ENCODE measurements at regions not wholly inside any gene's neighbourhood (a gene's known extent, or its start where the extent isn't known, plus 50 kb on each side); places are given as distances from the start of the nearest gene placed in this dataset.

GRCh38 chr4:11250510-11250909 is 178.2 kb downstream of the HS3ST1 start:
- Histone ChIP-seq H3K4me1 (ENCODE audit: control insufficient read depth in 2 of 2, insufficient read depth in 2 of 2, low read length in 1 of 2) (no peaks in the 10 kb centered on the region), H3K4me3 (ENCODE audit: low read depth in 1 of 2, low read length in 2 of 2) (no peak overlapping the region), H3K36me3 (ENCODE audit: control insufficient read depth in 2 of 2, insufficient read depth in 2 of 2, low read length in 1 of 2) (no peaks in the 10 kb centered on the region), H3K27ac (ENCODE audit: low read depth in 2 of 2, low read length in 1 of 2) (no peak overlapping the region), H3K9me3 (ENCODE audit: control insufficient read depth in 2 of 2, insufficient read depth in 1 of 2, low read depth in 1 of 2, low read length in 1 of 2) (no peaks in the 10 kb centered on the region), H3K27me3 (ENCODE audit: control insufficient read depth in 1 of 2, insufficient read depth in 2 of 2, low read length in 2 of 2) (no peaks in the 10 kb centered on the region)

DNA sequence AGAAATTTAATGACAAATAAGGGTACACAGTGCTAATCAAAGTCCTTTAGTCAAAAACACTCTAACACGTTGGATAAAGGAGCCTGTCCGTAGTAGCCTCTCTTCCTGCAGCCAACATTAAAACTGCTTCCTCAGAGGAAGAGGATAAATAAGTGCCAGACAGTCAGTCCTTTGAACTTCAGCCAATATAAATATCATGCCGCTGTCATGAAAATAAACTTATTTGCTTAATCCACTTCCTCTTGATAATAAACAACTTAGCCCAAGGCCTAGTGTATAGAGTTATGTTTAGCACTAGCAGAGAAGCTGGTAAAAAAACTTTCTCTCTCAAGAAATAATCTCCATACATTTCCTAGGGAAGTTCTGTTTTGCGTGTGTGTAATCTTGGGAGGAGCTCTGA is 196.7 kb downstream of the HS3ST1 start:
- Histone ChIP-seq H3K4me1 (ENCODE audit: control insufficient read depth in 2 of 2, insufficient read depth in 2 of 2, low read length in 1 of 2) (no peaks in the 10 kb centered on the region), H3K36me3 (ENCODE audit: control insufficient read depth in 2 of 2, insufficient read depth in 2 of 2, low read length in 1 of 2) (no peaks in the 10 kb centered on the region), H3K27ac (ENCODE audit: low read depth in 2 of 2, low read length in 1 of 2) (no peak overlapping the region), H3K9me3 (ENCODE audit: control insufficient read depth in 2 of 2, insufficient read depth in 1 of 2, low read depth in 1 of 2, low read length in 1 of 2) (peaks cover 2% of the 10 kb centered on the region in 2 donors), H3K27me3 (ENCODE audit: control insufficient read depth in 1 of 2, insufficient read depth in 2 of 2, low read length in 2 of 2) (no peaks in the 10 kb centered on the region), H3K4me3 (ENCODE audit: low read depth in 1 of 2, low read length in 2 of 2) (no peak overlapping the region)
- 24 to 27% methylated on average over 4 of the region's 4 CpGs for WGBS, 2 donors

- Histone ChIP-seq H3K9me3 (ENCODE audit: control insufficient read depth in 2 of 2, insufficient read depth in 1 of 2, low read depth in 1 of 2, low read length in 1 of 2) (peaks cover 2% of the 10 kb centered on the region in 2 donors), H3K4me1 (ENCODE audit: control insufficient read depth in 2 of 2, insufficient read depth in 2 of 2, low read length in 1 of 2) (no peaks in the 10 kb centered on the region), H3K27ac (ENCODE audit: low read depth in 2 of 2, low read length in 1 of 2) (no peak overlapping the region), H3K4me3 (ENCODE audit: low read depth in 1 of 2, low read length in 2 of 2) (no peak overlapping the region), H3K27me3 (ENCODE audit: control insufficient read depth in 1 of 2, insufficient read depth in 2 of 2, low read length in 2 of 2) (no peaks in the 10 kb centered on the region), H3K36me3 (ENCODE audit: control insufficient read depth in 2 of 2, insufficient read depth in 2 of 2, low read length in 1 of 2) (no peaks in the 10 kb centered on the region)
- WGBS, 2 donors, result 94 to 95% methylated on average over 2 of the region's 2 CpGs
Observed at GRCh38 chr4:11230866-11231265, 197.8 kb downstream of the HS3ST1 start.

DNA sequence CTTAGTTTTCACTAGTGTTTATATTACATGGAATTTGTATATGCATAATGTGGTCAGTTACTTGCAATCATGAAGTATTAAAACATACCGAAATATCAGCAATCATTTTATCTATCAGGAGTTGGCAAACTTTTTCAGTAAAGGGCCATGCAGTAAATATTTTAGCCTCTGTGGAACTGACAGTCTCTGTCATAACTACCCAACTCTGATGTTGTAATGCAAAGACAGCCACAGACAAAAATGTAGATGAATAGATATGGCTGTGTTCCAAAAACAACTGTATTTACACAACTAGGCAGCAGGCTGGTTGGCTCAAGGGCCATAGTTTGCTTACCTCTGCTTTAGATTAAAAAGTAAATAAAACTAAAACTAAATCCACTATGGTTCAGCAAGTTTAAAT is 200.2 kb downstream of the HS3ST1 start:
- 55 to 58% methylated on average over 1 of the region's 1 CpG for WGBS, 2 donors

DNA sequence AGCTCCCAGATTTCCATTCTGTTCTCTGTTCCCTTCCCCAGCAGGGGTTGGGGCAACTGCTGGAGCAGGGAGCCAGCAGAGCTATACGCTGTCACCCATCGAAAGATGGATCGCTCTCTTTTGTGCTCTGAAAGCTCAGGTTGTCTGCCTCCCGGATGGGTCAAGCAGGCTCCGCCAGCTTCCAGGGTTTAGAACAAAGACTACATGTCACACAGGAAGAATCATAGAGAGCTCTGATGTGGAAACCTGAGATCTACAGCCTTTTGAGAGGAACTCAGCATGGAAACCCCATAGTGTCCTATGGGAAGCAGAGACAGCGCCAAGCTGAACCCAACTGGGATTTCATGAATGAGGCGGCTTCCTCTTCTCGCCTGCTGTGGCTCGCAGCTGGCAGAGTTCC is 205.4 kb downstream of the HS3ST1 start:
- H3K4me1 ChIP-seq (ENCODE audit: control insufficient read depth in 2 of 2, insufficient read depth in 2 of 2, low read length in 1 of 2), result no peaks in the 10 kb centered on the region
- no peak overlapping the region for H3K4me3 ChIP-seq (ENCODE audit: low read depth in 1 of 2, low read length in 2 of 2)
- H3K27ac ChIP-seq (ENCODE audit: low read depth in 2 of 2, low read length in 1 of 2), result no peak overlapping the region
- no peaks in the 10 kb centered on the region for H3K27me3 ChIP-seq (ENCODE audit: control insufficient read depth in 1 of 2, insufficient read depth in 2 of 2, low read length in 2 of 2)
- H3K36me3 ChIP-seq (ENCODE audit: control insufficient read depth in 2 of 2, insufficient read depth in 2 of 2, low read length in 1 of 2), result no peaks in the 10 kb centered on the region
- 54 to 61% methylated on average over 9 of the region's 9 CpGs for WGBS, 2 donors
- no peaks in the 10 kb centered on the region for H3K9me3 ChIP-seq (ENCODE audit: control insufficient read depth in 2 of 2, insufficient read depth in 1 of 2, low read depth in 1 of 2, low read length in 1 of 2)

More for the DNA sequence above, 200.2 kb downstream of the HS3ST1 start:
- Histone ChIP-seq H3K27me3 (ENCODE audit: control insufficient read depth in 1 of 2, insufficient read depth in 2 of 2, low read length in 2 of 2) (no peaks in the 10 kb centered on the region), H3K36me3 (ENCODE audit: control insufficient read depth in 2 of 2, insufficient read depth in 2 of 2, low read length in 1 of 2) (no peaks in the 10 kb centered on the region), H3K4me3 (ENCODE audit: low read depth in 1 of 2, low read length in 2 of 2) (no peak overlapping the region), H3K4me1 (ENCODE audit: control insufficient read depth in 2 of 2, insufficient read depth in 2 of 2, low read length in 1 of 2) (no peaks in the 10 kb centered on the region), H3K27ac (ENCODE audit: low read depth in 2 of 2, low read length in 1 of 2) (no peak overlapping the region), H3K9me3 (ENCODE audit: control insufficient read depth in 2 of 2, insufficient read depth in 1 of 2, low read depth in 1 of 2, low read length in 1 of 2) (peaks cover 0 to 2% of the 10 kb centered on the region in 2 donors)

- Histone ChIP-seq H3K27ac (ENCODE audit: low read depth in 2 of 2, low read length in 1 of 2) (no peak overlapping the region), H3K4me1 (ENCODE audit: control insufficient read depth in 2 of 2, insufficient read depth in 2 of 2, low read length in 1 of 2) (no peaks in the 10 kb centered on the region), H3K9me3 (ENCODE audit: control insufficient read depth in 2 of 2, insufficient read depth in 1 of 2, low read depth in 1 of 2, low read length in 1 of 2) (no peaks in the 10 kb centered on the region), H3K4me3 (ENCODE audit: low read depth in 1 of 2, low read length in 2 of 2) (no peak overlapping the region), H3K36me3 (ENCODE audit: control insufficient read depth in 2 of 2, insufficient read depth in 2 of 2, low read length in 1 of 2) (no peaks in the 10 kb centered on the region), H3K27me3 (ENCODE audit: control insufficient read depth in 1 of 2, insufficient read depth in 2 of 2, low read length in 2 of 2) (no peaks in the 10 kb centered on the region)
- WGBS, 2 donors, result 90 to 92% methylated on average over 5 of the region's 5 CpGs
Observed at GRCh38 chr4:11218692-11219091, 210.0 kb downstream of the HS3ST1 start.

DNA sequence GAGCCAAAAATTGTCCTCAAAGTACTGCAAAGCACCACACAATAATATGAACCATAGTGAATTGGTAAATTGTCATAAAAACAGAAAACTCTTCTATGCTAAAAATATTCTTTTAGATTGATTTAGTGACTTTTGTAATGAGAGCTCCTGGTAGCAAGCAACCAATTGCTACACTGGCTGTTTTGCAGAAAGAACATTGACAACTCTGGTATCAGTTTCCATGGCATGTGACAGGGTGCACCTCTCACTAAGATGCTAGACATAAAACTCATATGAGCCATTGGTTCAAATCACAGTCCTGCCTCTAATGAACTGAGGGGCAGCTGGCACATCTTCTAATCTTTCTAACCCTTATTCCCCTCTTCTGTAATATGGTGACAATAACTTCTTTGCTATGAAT is 212.2 kb downstream of the HS3ST1 start:
- no peak overlapping the region for H3K27ac ChIP-seq (ENCODE audit: low read depth in 2 of 2, low read length in 1 of 2)
- no peak overlapping the region for H3K4me3 ChIP-seq (ENCODE audit: low read depth in 1 of 2, low read length in 2 of 2)
- H3K36me3 ChIP-seq (ENCODE audit: control insufficient read depth in 2 of 2, insufficient read depth in 2 of 2, low read length in 1 of 2), result no peaks in the 10 kb centered on the region
- no peaks in the 10 kb centered on the region for H3K27me3 ChIP-seq (ENCODE audit: control insufficient read depth in 1 of 2, insufficient read depth in 2 of 2, low read length in 2 of 2)
- no peaks in the 10 kb centered on the region for H3K4me1 ChIP-seq (ENCODE audit: control insufficient read depth in 2 of 2, insufficient read depth in 2 of 2, low read length in 1 of 2)
- no peaks in the 10 kb centered on the region for H3K9me3 ChIP-seq (ENCODE audit: control insufficient read depth in 2 of 2, insufficient read depth in 1 of 2, low read depth in 1 of 2, low read length in 1 of 2)

GRCh38 chr4:11214281-11214680 is 214.4 kb downstream of the HS3ST1 start:
- 68 to 82% methylated on average over 3 of the region's 3 CpGs for WGBS, 2 donors
- H3K36me3 ChIP-seq (ENCODE audit: control insufficient read depth in 2 of 2, insufficient read depth in 2 of 2, low read length in 1 of 2), result no peaks in the 10 kb centered on the region
- H3K4me3 ChIP-seq (ENCODE audit: low read depth in 1 of 2, low read length in 2 of 2), result no peak overlapping the region
- no peaks in the 10 kb centered on the region for H3K27me3 ChIP-seq (ENCODE audit: control insufficient read depth in 1 of 2, insufficient read depth in 2 of 2, low read length in 2 of 2)
- H3K27ac ChIP-seq (ENCODE audit: low read depth in 2 of 2, low read length in 1 of 2), result no peak overlapping the region
- no peaks in the 10 kb centered on the region for H3K9me3 ChIP-seq (ENCODE audit: control insufficient read depth in 2 of 2, insufficient read depth in 1 of 2, low read depth in 1 of 2, low read length in 1 of 2)
- H3K4me1 ChIP-seq (ENCODE audit: control insufficient read depth in 2 of 2, insufficient read depth in 2 of 2, low read length in 1 of 2), result no peaks in the 10 kb centered on the region

DNA sequence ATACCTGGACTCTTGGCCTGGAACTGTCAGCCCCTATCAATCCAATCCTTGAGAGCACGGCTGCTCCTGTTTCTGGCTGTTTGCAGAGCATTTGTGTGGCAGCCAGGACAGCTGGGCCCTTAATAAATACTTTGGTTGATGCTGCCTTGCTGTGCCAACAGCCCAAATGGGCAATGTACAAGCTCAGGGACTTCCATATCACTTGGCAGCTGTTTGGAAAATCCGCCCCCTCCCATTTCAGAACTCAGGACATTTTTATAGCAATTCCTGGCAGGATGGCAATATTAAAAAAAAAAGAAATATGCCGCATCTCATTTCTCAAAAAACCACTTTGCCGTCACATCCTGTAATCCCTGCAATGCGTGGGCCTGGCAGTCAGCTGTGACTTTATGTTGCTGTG is 218.9 kb downstream of the HS3ST1 start:
- Histone ChIP-seq H3K4me3 (ENCODE audit: low read depth in 1 of 2, low read length in 2 of 2) (no peak overlapping the region), H3K9me3 (ENCODE audit: control insufficient read depth in 2 of 2, insufficient read depth in 1 of 2, low read depth in 1 of 2, low read length in 1 of 2) (no peaks in the 10 kb centered on the region)
- 65 to 68% methylated on average over 5 of the region's 5 CpGs for WGBS, 2 donors

GRCh38 chr4:11201256-11201655 is 227.4 kb downstream of the HS3ST1 start:
- H3K9me3 ChIP-seq (ENCODE audit: control insufficient read depth in 2 of 2, insufficient read depth in 1 of 2, low read depth in 1 of 2, low read length in 1 of 2), result no peaks in the 10 kb centered on the region
- H3K27me3 ChIP-seq (ENCODE audit: control insufficient read depth in 1 of 2, insufficient read depth in 2 of 2, low read length in 2 of 2), result no peaks in the 10 kb centered on the region
- WGBS, 2 donors, result 85 to 90% methylated on average over 2 of the region's 2 CpGs
- H3K36me3 ChIP-seq (ENCODE audit: control insufficient read depth in 2 of 2, insufficient read depth in 2 of 2, low read length in 1 of 2), result no peaks in the 10 kb centered on the region
- H3K27ac ChIP-seq (ENCODE audit: low read depth in 2 of 2, low read length in 1 of 2), result no peak overlapping the region
- no peaks in the 10 kb centered on the region for H3K4me1 ChIP-seq (ENCODE audit: control insufficient read depth in 2 of 2, insufficient read depth in 2 of 2, low read length in 1 of 2)
- H3K4me3 ChIP-seq (ENCODE audit: low read depth in 1 of 2, low read length in 2 of 2), result no peak overlapping the region

More for the DNA sequence above, 218.9 kb downstream of the HS3ST1 start:
- Histone ChIP-seq H3K4me1 (ENCODE audit: control insufficient read depth in 2 of 2, insufficient read depth in 2 of 2, low read length in 1 of 2) (no peaks in the 10 kb centered on the region), H3K27ac (ENCODE audit: low read depth in 2 of 2, low read length in 1 of 2) (no peak overlapping the region), H3K36me3 (ENCODE audit: control insufficient read depth in 2 of 2, insufficient read depth in 2 of 2, low read length in 1 of 2) (no peaks in the 10 kb centered on the region), H3K27me3 (ENCODE audit: control insufficient read depth in 1 of 2, insufficient read depth in 2 of 2, low read length in 2 of 2) (no peaks in the 10 kb centered on the region)

All from esophagus (tissue), 2 donors.